ENCODE measurements at regions not wholly inside any gene's neighbourhood (a gene's known extent, or its start where the extent isn't known, plus 50 kb on each side); places are given as distances from the start of the nearest gene placed in this dataset.

GRCh38 chr1:209435654-209436566 is 147.6 kb upstream of the CAMK1G start:
- DNase-seq (ENCODE audit: low read depth in 1 of 2, low spot score in 1 of 2) = peak in 1 of 2 donors; percentile 7

GRCh38 chr1:209439828-209440227 is 143.7 kb upstream of the CAMK1G start:
- no peak for DNase-seq (ENCODE audit: low read depth in 1 of 2, low spot score in 1 of 2)

GRCh38 chr1:209443361-209443931 is 140.1 kb upstream of the CAMK1G start:
- no peak for DNase-seq (ENCODE audit: low read depth in 1 of 2, low spot score in 1 of 2)

GRCh38 chr1:209443975-209444651 is 139.4 kb upstream of the CAMK1G start:
- DNase-seq (ENCODE audit: low read depth in 1 of 2, low spot score in 1 of 2) = no peak

GRCh38 chr1:209444961-209445360 is 138.6 kb upstream of the CAMK1G start:
- no peak for DNase-seq (ENCODE audit: low read depth in 1 of 2, low spot score in 1 of 2)

GRCh38 chr1:209445576-209445975 is 137.9 kb upstream of the CAMK1G start:
- no peak for DNase-seq (ENCODE audit: low read depth in 1 of 2, low spot score in 1 of 2)

GRCh38 chr1:209446356-209446755 is 137.2 kb upstream of the CAMK1G start:
- DNase-seq (ENCODE audit: low read depth in 1 of 2, low spot score in 1 of 2) = no peak

GRCh38 chr1:209454340-209454994 is 129.0 kb upstream of the CAMK1G start:
- DNase-seq (ENCODE audit: low read depth in 1 of 2, low spot score in 1 of 2) = no peak

GRCh38 chr1:209455145-209455544 is 128.4 kb upstream of the CAMK1G start:
- DNase-seq (ENCODE audit: low read depth in 1 of 2, low spot score in 1 of 2) = no peak

GRCh38 chr1:209455661-209456358 is 127.7 kb upstream of the CAMK1G start:
- no peak for DNase-seq (ENCODE audit: low read depth in 1 of 2, low spot score in 1 of 2)

- no peak for DNase-seq (ENCODE audit: low read depth in 1 of 2, low spot score in 1 of 2)
Measured at GRCh38 chr1:209456878-209457277, 126.6 kb upstream of the CAMK1G start.

- no peak for DNase-seq (ENCODE audit: low read depth in 1 of 2, low spot score in 1 of 2)
Measured at GRCh38 chr1:209457401-209458125, 126.0 kb upstream of the CAMK1G start.

- no peak for DNase-seq (ENCODE audit: low read depth in 1 of 2, low spot score in 1 of 2)
Measured at GRCh38 chr1:209458921-209459320, 124.6 kb upstream of the CAMK1G start.

- DNase-seq (ENCODE audit: low read depth in 1 of 2, low spot score in 1 of 2) = no peak
Measured at GRCh38 chr1:209461168-209461567, 122.3 kb upstream of the CAMK1G start.

- no peak for DNase-seq (ENCODE audit: low read depth in 1 of 2, low spot score in 1 of 2)
Measured at GRCh38 chr1:209462433-209462832, 121.1 kb upstream of the CAMK1G start.

- no peak for DNase-seq (ENCODE audit: low read depth in 1 of 2, low spot score in 1 of 2)
Measured at GRCh38 chr1:209463441-209463840, 120.1 kb upstream of the CAMK1G start.

GRCh38 chr1:209473025-209473424 is 110.5 kb upstream of the CAMK1G start:
- DNase-seq (ENCODE audit: low read depth in 1 of 2, low spot score in 1 of 2) = no peak

- no peak for DNase-seq (ENCODE audit: low read depth in 1 of 2, low spot score in 1 of 2)
Measured at GRCh38 chr1:209480345-209480744, 103.2 kb upstream of the CAMK1G start.

- DNase-seq (ENCODE audit: low read depth in 1 of 2, low spot score in 1 of 2) = no peak
Measured at GRCh38 chr1:209483691-209484090, 99.8 kb upstream of the CAMK1G start.

- no peak for DNase-seq (ENCODE audit: low read depth in 1 of 2, low spot score in 1 of 2)
Measured at GRCh38 chr1:209484429-209484828, 99.1 kb upstream of the CAMK1G start.
